Activated CD4-positive, alpha-beta T cell treated with anti-CD3 and anti-CD28 coated beads, Interleukin-2, amount 50 U/mL, for 1 hour (primary cell): ENCODE measurements at regions not wholly inside any gene's neighbourhood (a gene's known extent, or its start where the extent isn't known, plus 50 kb on each side); places are given as distances from the start of the nearest gene placed in this dataset.

Source experiments
- DNase-seq: peaks from one replicate; pipeline ENCODE4 v3.0.0-alpha.2; 2020

GRCh38 chr9:80285326-80285725 is 713.6 kb downstream of the TLE4 start:
- no peak for DNase-seq

- DNase-seq: no peak
These were observed 711.0 kb downstream of the TLE4 start for GRCh38 chr9:80282766-80283165.

GRCh38 chr9:80259079-80259478 is 687.3 kb downstream of the TLE4 start:
- DNase-seq: no peak

GRCh38 chr9:80251778-80252177 is 680.0 kb downstream of the TLE4 start:
- DNase-seq: no peak

- DNase-seq: no peak
These were observed 670.3 kb downstream of the TLE4 start for GRCh38 chr9:80242022-80242421.

- no peak for DNase-seq
These were observed 664.0 kb downstream of the TLE4 start for GRCh38 chr9:80235752-80236151.

GRCh38 chr9:80233906-80234305 is 662.1 kb downstream of the TLE4 start:
- no peak for DNase-seq

GRCh38 chr9:80233102-80233843 is 661.5 kb downstream of the TLE4 start:
- DNase-seq: no peak

GRCh38 chr9:80231318-80232236 is 659.8 kb downstream of the TLE4 start:
- DNase-seq: no peak

GRCh38 chr9:80223897-80224296 is 652.1 kb downstream of the TLE4 start:
- no peak for DNase-seq

GRCh38 chr9:80222466-80223169 is 650.9 kb downstream of the TLE4 start:
- DNase-seq: no peak

- DNase-seq: no peak
These were observed 646.6 kb downstream of the TLE4 start for GRCh38 chr9:80218328-80218727.

GRCh38 chr9:80213613-80214012 is 641.8 kb downstream of the TLE4 start:
- DNase-seq: no peak

- no peak for DNase-seq
These were observed 636.9 kb downstream of the TLE4 start for GRCh38 chr9:80208696-80209095.

GRCh38 chr9:80204054-80204453 is 632.3 kb downstream of the TLE4 start:
- DNase-seq: no peak

GRCh38 chr9:80197661-80198060 is 625.9 kb downstream of the TLE4 start:
- DNase-seq: no peak

GRCh38 chr9:80191108-80191507 is 619.3 kb downstream of the TLE4 start:
- DNase-seq: no peak

GRCh38 chr9:80188579-80188978 is 616.8 kb downstream of the TLE4 start:
- DNase-seq: no peak

- DNase-seq: no peak
These were observed 613.5 kb downstream of the TLE4 start for GRCh38 chr9:80185112-80185738.

- no peak for DNase-seq
These were observed 606.2 kb downstream of the TLE4 start for GRCh38 chr9:80177949-80178480.

GRCh38 chr9:80175286-80176150 is 603.8 kb downstream of the TLE4 start:
- peak; percentile 2 for DNase-seq

- no peak for DNase-seq
These were observed 592.1 kb downstream of the TLE4 start for GRCh38 chr9:80163889-80164288.
